CD14-positive monocyte (primary cell): ENCODE measurements at regions not wholly inside any gene's neighbourhood (a gene's known extent, or its start where the extent isn't known, plus 50 kb on each side); places are given as distances from the start of the nearest gene placed in this dataset.

Source experiments
- DNase-seq, 3 donors: peaks; one replicate each; pipeline ENCODE4 v3.0.0-alpha.2; 2011 to 2022
- H2AFZ ChIP-seq: 2 replicates; pipeline ENCODE4 v1.6.0; 2012; ENCODE audit warnings: mild to moderate bottlenecking, low read depth, low read length, inconsistent platforms; ENCODE audit not compliant: insufficient read depth, poor library complexity, severe bottlenecking
- H3K27ac ChIP-seq, 2 donors: 1 replicate in 1 of 2; 2 replicates in 1 of 2; pipeline ENCODE4 v1.5.1; 2012 to 2013; ENCODE audit warnings: low read length in 2 of 2, control low read depth in 1 of 2, inconsistent platforms in 1 of 2, low read depth in 1 of 2, mild to moderate bottlenecking in 1 of 2
- H3K27me3 ChIP-seq, 2 donors: one replicate each; pipeline versions ENCODE4 v1.6.0 to v1.6.1; 2011 to 2013; ENCODE audit warnings: low read length in 2 of 2; ENCODE audit not compliant: control insufficient read depth in 2 of 2, insufficient read depth in 2 of 2
- H3K36me3 ChIP-seq, 2 donors: replicated peaks in 1 of 2; 1 replicate in 1 of 2; 2 replicates in 1 of 2; pipeline versions ENCODE4 v1.5.1 to v1.6.1; 2012 to 2013; ENCODE audit warnings: low read length in 2 of 2, control low read depth in 1 of 2, inconsistent platforms in 1 of 2, mild to moderate bottlenecking in 1 of 2; ENCODE audit not compliant: insufficient read depth in 2 of 2, control insufficient read depth in 1 of 2
- H3K4me1 ChIP-seq, 2 donors: 1 replicate in 1 of 2; 2 replicates in 1 of 2; pipeline versions ENCODE4 v1.5.1 to v1.6.1; 2012 to 2013; ENCODE audit warnings: low read length in 2 of 2, control low read depth in 1 of 2, inconsistent platforms in 1 of 2, mild to moderate bottlenecking in 1 of 2, moderate library complexity in 1 of 2; ENCODE audit not compliant: insufficient read depth in 2 of 2, control insufficient read depth in 1 of 2
- H3K4me2 ChIP-seq: replicated peaks from 2 replicates; pipeline ENCODE3; 2012; ENCODE audit warnings: low read length, moderate library complexity, mild to moderate bottlenecking; ENCODE audit not compliant: poor library complexity, severe bottlenecking; ENCODE audit errors: extremely low read depth
- H3K4me3 ChIP-seq, 3 experiments: fragments of 200-600 bp in 1 of 3; sonication (generic) in 1 of 3; replicated peaks in 1 of 3; 1 replicate in 2 of 3; 2 replicates in 1 of 3; pipeline ENCODE4 v1.5.1; 2011 to 2013; ENCODE audit warnings: low read length in 3 of 3, mild to moderate bottlenecking in 3 of 3, control low read depth in 2 of 3, low read depth in 2 of 3, inconsistent platforms in 1 of 3, moderate library complexity in 1 of 3
- H3K79me2 ChIP-seq: 2 replicates; pipeline ENCODE4 v1.6.0; 2012; ENCODE audit warnings: mild to moderate bottlenecking, control low read depth, inconsistent platforms, low read length, moderate library complexity; ENCODE audit not compliant: insufficient read depth
- H3K9ac ChIP-seq: 2 replicates; pipeline ENCODE4 v1.6.0; 2017; ENCODE audit warnings: low read length, mild to moderate bottlenecking; ENCODE audit not compliant: insufficient read depth, poor library complexity, severe bottlenecking
- H3K9me3 ChIP-seq, 2 donors: replicated peaks in 1 of 2; 1 replicate in 1 of 2; 2 replicates in 1 of 2; pipeline versions ENCODE4 v1.5.1 to v1.6.1; 2012 to 2013; ENCODE audit warnings: low read length in 2 of 2, control low read depth in 1 of 2; ENCODE audit not compliant: control insufficient read depth in 1 of 2, insufficient read depth in 1 of 2
- H4K20me1 ChIP-seq: 2 replicates; pipeline ENCODE4 v1.6.0; 2012; ENCODE audit warnings: mild to moderate bottlenecking, low read length, control low read depth, moderate library complexity; ENCODE audit not compliant: insufficient read depth
- H3K27ac Mint-ChIP-seq, 7 donors: one replicate each; pipeline ENCODE4 v1.8.0; 2020; ENCODE audit warnings: mild to moderate bottlenecking in 7 of 7, mixed read lengths in 7 of 7, moderate library complexity in 6 of 7, inconsistent platforms in 2 of 7
- H3K27me3 Mint-ChIP-seq, 3 donors: one replicate each; pipeline ENCODE4 v1.8.0; 2021 to 2022; ENCODE audit warnings: low read depth in 3 of 3, mild to moderate bottlenecking in 3 of 3, mixed read lengths in 3 of 3, moderate library complexity in 3 of 3, inconsistent platforms in 1 of 3
- H3K36me3 Mint-ChIP-seq, 2 donors: one replicate each; pipeline ENCODE4 v1.8.0; 2020; ENCODE audit warnings: mixed read lengths in 2 of 2, inconsistent platforms in 1 of 2, mild to moderate bottlenecking in 1 of 2
- H3K4me1 Mint-ChIP-seq: one replicate; pipeline ENCODE4 v1.8.0; 2020; ENCODE audit warnings: mild to moderate bottlenecking, mixed read lengths
- H3K4me3 Mint-ChIP-seq, 2 donors: one replicate each; pipeline ENCODE4 v1.8.0; 2020; ENCODE audit warnings: mild to moderate bottlenecking in 2 of 2, mixed read lengths in 2 of 2, moderate library complexity in 1 of 2
- H3K9me3 Mint-ChIP-seq, 7 donors: one replicate each; pipeline ENCODE4 v1.8.0; 2020 to 2022; ENCODE audit warnings: mixed read lengths in 7 of 7, mild to moderate bottlenecking in 6 of 7, moderate library complexity in 6 of 7, inconsistent platforms in 2 of 7
- CTCF ChIP-seq: fragments of 200-600 bp; IDR thresholded peaks from one replicate; pipeline ENCODE4 v1.8.0; 2022; ENCODE audit warnings: antibody characterized with exemption, mild to moderate bottlenecking
- WGBS: methylation state at CpG from one replicate; pipeline ENCODE4 v1.1.5; 2013; ENCODE audit warnings: missing lambda C conversion rate; ENCODE audit not compliant: insufficient coverage; 5-methylcytosine and 5-hydroxymethylcytosine counted together
- intact Hi-C, 2 donors: fragments of 100-400 bp; cut with micrococcal nuclease; formaldehyde crosslinking; loops; one replicate each; pipeline versions ENCODE4 v1.15.0 to v1.15.1; 2023

GRCh38 chr16:55130911-55131310 lies 193.1 kb upstream of the IRX6 start:
- no peak overlapping the region for H3K4me3 ChIP-seq
- H3K4me2 ChIP-seq = no peak overlapping the region
- Mint-ChIP-seq H3K27ac (no peak overlapping the region), H3K27me3 (peaks cover 1 to 3% (median 1%) of the 10 kb centered on the region in 3 donors), H3K4me1 (no peaks in the 10 kb centered on the region), H3K4me3 (no peak overlapping the region), H3K36me3 (no peaks in the 10 kb centered on the region), H3K9me3 (peaks cover 0 to 3% (median under 1%) of the 10 kb centered on the region in 7 donors)
- H3K9ac ChIP-seq = no peak overlapping the region
- H3K79me2 ChIP-seq = no peaks in the 10 kb centered on the region
- no peaks in the 10 kb centered on the region for H3K36me3 ChIP-seq
- TF ChIP-seq CTCF = no peak
- no peak overlapping the region for H3K27ac ChIP-seq
- no peaks in the 10 kb centered on the region for H3K9me3 ChIP-seq
- intact Hi-C loops = no loop called here
- H2AFZ ChIP-seq = no peak overlapping the region
- no CpG with 5 or more reads among the region's 2 CpGs for WGBS
- DNase-seq = no peak
- no peaks in the 10 kb centered on the region for H3K4me1 ChIP-seq
- no peaks in the 10 kb centered on the region for H3K27me3 ChIP-seq
- no peaks in the 10 kb centered on the region for H4K20me1 ChIP-seq

GRCh38 chr16:55133654-55134053 lies 190.3 kb upstream of the IRX6 start:
- Histone ChIP-seq H2AFZ (no peak overlapping the region), H3K4me2 (no peak overlapping the region), H3K4me1 (no peaks in the 10 kb centered on the region), H3K79me2 (no peaks in the 10 kb centered on the region), H3K4me3 (no peak overlapping the region), H3K9ac (no peak overlapping the region), H3K36me3 (no peaks in the 10 kb centered on the region), H3K27me3 (no peaks in the 10 kb centered on the region), H4K20me1 (no peaks in the 10 kb centered on the region), H3K9me3 (no peaks in the 10 kb centered on the region), H3K27ac (no peak overlapping the region)
- no peaks in the 10 kb centered on the region for H3K36me3 Mint-ChIP-seq
- no peak for DNase-seq
- H3K27ac Mint-ChIP-seq = no peak overlapping the region
- TF ChIP-seq CTCF = no peak
- no peaks in the 10 kb centered on the region for H3K4me1 Mint-ChIP-seq
- peaks cover 1 to 2% (median 1%) of the 10 kb centered on the region in 3 donors for H3K27me3 Mint-ChIP-seq
- intact Hi-C loops = no loop called here
- H3K4me3 Mint-ChIP-seq = no peak overlapping the region
- H3K9me3 Mint-ChIP-seq = peaks cover 0 to 2% (median 0%) of the 10 kb centered on the region in 7 donors
- WGBS = 61% methylated on average over 3 of the region's 3 CpGs
